AG04449 (cell line): ENCODE measurements at regions not wholly inside any gene's neighbourhood (a gene's known extent, or its start where the extent isn't known, plus 50 kb on each side); places are given as distances from the start of the nearest gene placed in this dataset.

Experiments used
- CTCF ChIA-PET: fragments of 350-600 bp; formaldehyde crosslinking; extraction: SDS; loops from one replicate; lab custom pipeline; 2021; ENCODE audit warnings: antibody characterized with exemption; lab: Yijun Ruan, JAX
- POLR2A ChIA-PET: fragments of 400-600, 350-600 bp; formaldehyde crosslinking; extraction: SDS; loops from one replicate; lab custom pipeline; 2020; ENCODE audit warnings: antibody characterized with exemption, inconsistent platforms; lab: Yijun Ruan, JAX
- DNase-seq: peaks from one replicate; pipeline ENCODE4 v3.0.0-alpha.2; 2010; ENCODE audit warnings: low read depth, low spot score
- H3K4me3 ChIP-seq: 2 replicates; pipeline ENCODE4 v1.5.1; 2011; ENCODE audit warnings: low read depth, mild to moderate bottlenecking, control low read depth, low read length
- CTCF ChIP-seq: IDR thresholded peaks from one replicate; pipeline ENCODE4 v1.5.1; 2011; ENCODE audit warnings: mild to moderate bottlenecking, moderate library complexity, low read length, control low read depth, inconsistent platforms; ENCODE audit not compliant: insufficient read depth; ENCODE audit errors: missing control alignments

- ChIA-PET CTCF (no interaction called here), POLR2A (no interaction called here)
- TF ChIP-seq CTCF: no peak
- no peak for DNase-seq
- H3K4me3 ChIP-seq: no peak overlapping the region
Measured at GRCh38 chr4:119797238-119797894, 168.8 kb upstream of the PDE5A start.

GRCh38 chr4:119795986-119796578 lies 167.5 kb upstream of the PDE5A start:
- TF ChIP-seq CTCF: no peak
- no peak for DNase-seq
- H3K4me3 ChIP-seq: no peak overlapping the region
- POLR2A ChIA-PET: no interaction called here
- CTCF ChIA-PET: no interaction called here

DNA sequence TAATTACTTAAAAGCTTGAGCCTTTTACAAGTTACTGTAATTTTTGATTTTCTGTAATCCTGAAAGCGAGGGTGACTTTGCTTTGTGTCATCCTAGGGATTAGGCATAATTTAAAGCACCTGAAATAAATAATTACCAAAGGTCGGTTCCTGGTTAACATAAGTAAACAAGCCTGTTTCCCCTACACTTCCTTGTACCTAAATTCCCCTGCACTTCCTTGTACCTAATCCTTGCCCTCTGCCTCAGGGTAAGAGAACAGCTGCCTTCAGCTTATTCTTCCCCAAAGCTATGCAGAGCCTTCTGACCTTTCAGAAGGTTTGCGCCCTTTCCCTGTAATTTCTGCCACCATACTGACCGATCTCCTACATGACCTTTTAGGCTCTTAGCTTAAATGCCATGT lies 166.1 kb upstream of the PDE5A start:
- TF ChIP-seq CTCF: no peak
- no peak overlapping the region for H3K4me3 ChIP-seq
- ChIA-PET CTCF (interaction anchor here (1.2 kb wide), 1 partner anchor 12 kb away, joined by 3 read pairs; no protein-coding TSS in a partner anchor), POLR2A (no interaction called here)
- DNase-seq: no peak

GRCh38 chr4:119794113-119794512 lies 165.5 kb upstream of the PDE5A start:
- DNase-seq: no peak
- no peak overlapping the region for H3K4me3 ChIP-seq
- CTCF ChIA-PET: interaction anchor here (1.2 kb wide), 1 partner anchor 13 kb away, joined by 3 read pairs; no protein-coding TSS in a partner anchor
- no peak for TF ChIP-seq CTCF
- POLR2A ChIA-PET: no interaction called here

GRCh38 chr4:119788349-119789266 lies 160.0 kb upstream of the PDE5A start:
- CTCF ChIA-PET: interaction anchor here (6.0 kb wide), 1 partner anchor 160 kb away, joined by 49 read pairs; the partner anchor contains the start of gene PDE5A

More at GRCh38 chr4:119788349-119789266, 160.0 kb upstream of the PDE5A start:
- H3K4me3 ChIP-seq: no peak overlapping the region
- DNase-seq: no peak
- no peak for TF ChIP-seq CTCF
- POLR2A ChIA-PET: no interaction called here
